Fibroblast of skin of abdomen (primary cell): ENCODE measurements at regions not wholly inside any gene's neighbourhood (a gene's known extent, or its start where the extent isn't known, plus 50 kb on each side); places are given as distances from the start of the nearest gene placed in this dataset.
"Not testable (repeated sequence)": the region's sequence is repeated elsewhere in the genome, so short reads cannot be mapped to it uniquely, and the experiment has no call there.

Experiments used
- DNase-seq: peaks from one replicate; pipeline ENCODE4 v3.0.0-alpha.2; 2013

DNA sequence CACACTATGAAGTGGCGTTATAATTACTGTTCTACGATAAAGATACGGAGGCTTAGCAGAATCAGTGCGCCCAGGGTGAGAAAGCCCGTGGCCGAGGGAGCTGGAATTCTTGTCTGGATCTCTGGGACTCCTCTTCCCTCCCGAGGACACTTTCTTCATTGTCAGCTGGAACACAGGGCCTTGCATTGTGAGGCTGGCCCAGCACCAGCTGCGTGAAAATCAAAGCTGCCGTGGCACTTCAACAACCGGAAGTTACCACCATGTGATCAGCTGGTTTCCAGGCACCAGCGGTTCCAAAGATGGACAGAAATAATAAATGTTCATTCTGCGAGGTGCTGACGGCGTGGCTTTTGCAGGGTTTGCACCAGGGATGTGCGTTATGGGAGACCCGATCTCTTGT is 234.0 kb upstream of the PITRM1 start:
- no peak for DNase-seq

DNA sequence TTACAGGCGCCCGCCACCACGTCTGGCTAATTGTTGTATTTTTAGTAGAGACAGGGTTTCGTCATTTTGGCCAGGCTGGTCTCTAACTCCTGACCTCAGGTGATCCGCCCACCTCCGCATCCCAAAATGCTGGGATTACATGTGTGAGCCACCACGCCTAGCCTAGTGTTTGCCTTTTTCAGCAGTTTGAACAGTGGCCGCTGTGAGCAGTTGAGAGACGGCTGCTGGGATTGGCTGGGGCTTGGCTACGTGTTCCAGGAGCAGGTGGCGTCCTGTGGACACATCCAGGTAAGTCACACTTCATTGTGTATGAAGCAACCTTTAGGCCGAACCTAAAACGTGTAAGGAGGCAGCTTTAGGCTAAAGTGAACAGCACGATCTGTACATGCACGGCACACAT is 231.8 kb upstream of the PITRM1 start:
- DNase-seq, result no peak

DNA sequence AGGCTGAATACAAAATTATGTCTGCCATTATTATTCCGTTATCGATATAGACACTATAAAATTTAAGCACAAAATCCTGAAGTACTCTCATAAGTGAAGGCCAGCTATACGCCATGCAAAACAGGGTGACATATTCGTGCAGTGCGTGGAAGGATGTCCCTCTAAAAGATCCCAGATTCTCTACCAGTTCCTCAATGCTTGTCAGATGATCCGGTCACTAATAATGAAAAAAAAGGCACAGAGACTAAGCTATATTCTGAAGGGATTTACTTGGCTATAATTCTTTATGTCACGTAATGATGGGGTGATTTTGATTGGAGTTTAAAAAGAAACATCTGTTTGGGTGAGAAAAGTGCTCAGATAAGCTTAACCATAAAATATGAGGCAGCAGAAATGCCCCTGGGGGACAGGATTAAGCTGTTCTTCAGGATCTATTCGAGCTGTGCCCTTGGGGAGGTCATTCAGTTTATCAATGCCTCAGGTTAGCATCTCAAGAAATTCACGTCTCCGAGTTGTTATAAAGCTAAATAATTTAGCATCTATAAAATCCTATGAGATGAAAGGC is 229.7 kb upstream of the PITRM1 start:
- no peak for DNase-seq

DNA sequence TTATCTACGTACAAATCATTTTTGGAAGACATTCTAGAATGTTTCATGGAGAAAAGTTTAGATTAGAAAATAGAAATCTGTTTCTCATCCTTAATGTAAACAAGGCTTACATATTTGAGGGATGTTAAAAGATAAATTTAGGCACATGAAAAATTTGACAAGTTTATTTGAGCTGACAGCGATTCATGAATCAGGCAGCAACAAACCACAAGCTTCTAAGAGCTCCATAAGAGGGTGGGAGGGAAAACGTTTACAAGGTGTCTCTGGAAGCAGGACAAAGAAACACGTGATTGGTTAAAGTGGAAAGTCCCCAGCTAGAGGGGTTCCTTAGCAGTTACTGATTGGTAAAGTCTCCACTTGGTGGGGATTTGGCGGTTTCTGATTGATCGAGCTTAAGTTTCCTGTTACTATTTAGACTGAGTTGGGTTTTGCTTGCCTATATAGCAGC is 228.9 kb upstream of the PITRM1 start:
- peak; percentile 85 for DNase-seq

DNA sequence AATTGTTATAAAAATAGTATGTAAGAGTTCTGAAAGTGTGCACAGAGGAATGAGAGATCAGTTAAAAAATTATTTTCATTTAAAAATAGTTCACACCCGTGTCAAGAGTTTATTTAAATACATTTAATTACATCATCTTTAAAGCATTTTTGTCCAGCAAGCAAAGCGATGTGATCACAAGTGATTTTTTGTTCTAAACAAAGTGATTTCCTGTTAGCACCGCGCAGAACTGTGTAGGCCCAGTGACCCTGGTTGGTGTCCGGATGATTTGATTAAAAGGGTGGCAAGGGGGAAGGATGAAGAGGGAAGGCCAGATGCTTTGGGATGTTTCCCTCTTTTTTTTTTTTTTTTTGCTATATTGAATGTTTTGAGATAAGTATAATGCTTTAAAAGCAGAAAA is 227.8 kb upstream of the PITRM1 start:
- no peak for DNase-seq

DNA sequence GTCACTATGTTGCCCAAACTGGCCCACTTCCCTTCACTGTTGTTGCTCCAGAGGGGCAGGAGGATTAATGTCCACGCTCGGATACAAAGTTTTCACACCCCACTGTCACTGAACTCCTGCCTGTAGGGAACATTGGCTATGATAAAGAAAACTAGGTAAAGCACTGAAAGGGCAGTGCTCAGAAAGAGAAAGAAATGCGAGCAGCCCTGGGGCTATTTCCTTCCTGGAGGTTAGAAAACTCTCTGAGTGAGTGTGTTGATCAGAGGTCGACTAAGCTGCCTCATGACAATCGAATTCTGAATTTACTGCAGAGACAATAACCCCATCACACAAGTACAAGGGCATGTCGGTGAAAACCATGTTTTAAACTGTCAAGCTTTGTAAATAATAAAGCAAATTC is 227.2 kb upstream of the PITRM1 start:
- no peak for DNase-seq

DNA sequence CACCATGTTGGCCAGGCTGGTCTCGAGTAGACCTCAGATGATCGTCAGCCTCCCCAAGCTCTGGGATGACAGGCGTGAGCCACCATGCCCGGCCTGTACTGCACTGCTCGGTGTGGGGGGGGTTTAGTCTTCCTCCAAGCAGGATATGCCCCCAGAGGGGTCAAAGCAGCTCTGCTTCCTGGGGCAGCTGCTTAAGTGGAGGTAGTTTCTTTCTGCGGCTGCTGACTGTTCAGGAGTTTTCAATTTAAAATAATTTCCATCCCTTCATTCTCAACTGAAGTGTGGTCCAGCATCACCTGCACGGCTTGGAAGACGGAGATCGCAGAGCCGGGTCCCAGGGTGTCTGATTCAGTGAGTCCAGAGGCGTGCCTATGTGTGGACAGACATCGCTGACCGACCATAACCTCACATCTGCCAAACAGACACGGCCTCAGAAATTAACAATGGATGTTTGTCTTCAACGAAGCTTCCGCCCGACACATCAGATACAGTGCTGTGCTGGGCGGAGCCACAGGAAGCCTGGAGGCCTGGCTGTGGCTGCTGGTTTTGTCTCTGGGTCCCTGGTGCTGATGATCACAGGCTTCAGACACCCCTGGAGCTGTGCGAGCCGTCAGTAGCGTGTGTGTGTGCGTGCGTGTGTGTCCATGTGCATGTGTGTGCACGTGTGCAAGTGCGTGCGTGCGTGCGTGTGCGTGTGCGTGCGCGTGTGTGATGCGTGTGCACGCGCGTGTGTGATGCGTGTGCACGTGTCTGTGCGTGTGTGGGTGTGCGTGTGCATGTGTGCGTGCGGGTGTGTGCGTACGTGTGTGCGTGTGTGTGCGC is 226.5 kb upstream of the PITRM1 start:
- peak; percentile 54 for DNase-seq

DNA sequence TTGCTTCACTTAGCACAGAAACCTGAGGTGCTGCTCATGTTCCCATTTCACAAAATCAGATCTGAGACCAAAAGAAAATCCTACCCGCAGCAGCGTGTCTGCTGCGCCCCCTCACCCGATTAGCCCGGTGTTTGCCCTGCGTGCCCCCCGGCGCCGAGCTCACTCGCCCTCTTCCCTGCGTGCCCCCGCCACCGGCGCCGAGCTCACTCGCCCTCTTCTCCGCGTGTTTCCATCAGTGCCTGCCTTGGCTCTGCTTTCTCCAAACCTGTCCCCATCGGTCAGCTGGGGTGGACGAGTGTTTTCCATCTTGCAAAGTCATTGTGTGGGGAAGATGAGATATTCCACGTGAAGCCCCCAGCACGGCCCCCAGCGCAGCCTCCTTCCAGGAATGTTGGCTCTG is 225.3 kb upstream of the PITRM1 start:
- no peak for DNase-seq

DNA sequence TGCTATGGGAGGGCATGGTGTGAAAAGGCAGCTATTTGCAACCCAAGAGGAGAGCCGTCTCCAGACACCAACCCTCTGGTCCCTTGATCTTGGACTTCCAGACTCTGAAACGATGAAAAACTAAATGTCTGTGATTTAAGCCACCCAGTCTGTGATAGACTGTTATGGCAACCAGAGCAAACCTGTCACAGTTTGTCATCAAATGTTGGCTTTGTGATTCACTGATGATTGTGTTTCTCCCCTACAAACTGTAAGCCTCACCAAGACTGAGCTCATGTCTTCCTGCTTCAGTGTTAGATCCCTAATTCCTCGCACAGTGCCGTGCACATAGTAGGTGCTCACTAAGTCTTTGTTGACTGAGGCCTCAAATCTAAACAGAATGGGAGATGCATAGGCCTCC is 224.6 kb upstream of the PITRM1 start:
- DNase-seq, result no peak

DNA sequence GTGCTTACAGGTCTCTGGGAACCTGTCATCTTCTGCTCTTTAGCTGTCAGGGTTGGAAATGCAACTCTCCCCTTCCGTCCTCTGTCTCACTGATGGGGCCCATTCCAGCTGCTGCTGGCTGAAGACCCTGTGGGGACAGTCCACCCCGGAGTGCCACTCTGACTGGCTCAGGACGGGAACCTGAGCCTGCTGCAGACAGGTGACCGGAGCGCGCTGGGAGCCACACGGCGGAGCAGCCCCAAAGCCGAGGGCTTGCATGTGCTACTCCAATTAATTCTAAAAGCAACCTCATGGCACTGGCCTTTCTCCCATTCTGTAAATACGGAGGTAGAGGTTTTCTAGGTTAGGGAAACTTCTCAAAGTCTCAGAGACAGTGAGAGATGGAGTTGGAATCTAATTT is 223.5 kb upstream of the PITRM1 start:
- no peak for DNase-seq

DNA sequence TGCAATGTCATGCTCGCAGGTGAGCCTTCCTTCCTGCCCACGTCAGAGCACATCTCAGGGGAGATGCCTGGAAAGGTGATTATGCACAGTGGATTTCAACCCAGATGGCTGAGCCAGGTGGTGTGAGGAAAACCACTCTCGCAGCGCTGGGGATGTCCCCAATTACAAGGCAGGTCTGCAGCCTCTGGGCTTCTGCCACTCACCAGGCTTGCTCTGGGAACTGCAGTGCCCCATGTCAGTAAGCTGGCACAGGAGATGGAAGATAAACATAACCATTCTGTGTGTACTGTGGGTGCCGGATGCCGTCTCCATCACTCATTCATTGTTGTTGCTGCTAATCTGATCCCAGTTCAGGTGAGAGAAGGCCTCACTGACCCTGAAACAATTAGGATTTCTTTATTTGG is 222.9 kb upstream of the PITRM1 start:
- DNase-seq, result no peak

DNA sequence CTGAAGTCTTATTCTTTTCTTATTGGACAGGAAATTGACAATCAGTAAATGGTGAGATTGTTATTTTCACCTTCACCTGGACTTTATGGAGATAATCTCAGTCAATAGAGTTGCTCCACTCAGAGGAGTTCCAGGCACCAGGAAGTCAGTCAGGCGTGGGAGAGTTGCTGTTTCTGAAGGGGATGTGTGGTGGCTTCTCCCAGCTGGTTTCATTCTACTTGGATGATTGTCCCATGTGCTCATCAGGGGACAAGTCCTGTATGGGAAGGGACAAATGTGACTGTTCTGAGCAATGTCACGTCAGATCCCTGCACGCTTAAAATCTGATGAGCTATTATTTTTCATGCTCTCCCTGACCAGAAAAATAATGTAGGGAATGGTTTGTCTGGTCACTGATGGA is 222.5 kb upstream of the PITRM1 start:
- no peak for DNase-seq

DNA sequence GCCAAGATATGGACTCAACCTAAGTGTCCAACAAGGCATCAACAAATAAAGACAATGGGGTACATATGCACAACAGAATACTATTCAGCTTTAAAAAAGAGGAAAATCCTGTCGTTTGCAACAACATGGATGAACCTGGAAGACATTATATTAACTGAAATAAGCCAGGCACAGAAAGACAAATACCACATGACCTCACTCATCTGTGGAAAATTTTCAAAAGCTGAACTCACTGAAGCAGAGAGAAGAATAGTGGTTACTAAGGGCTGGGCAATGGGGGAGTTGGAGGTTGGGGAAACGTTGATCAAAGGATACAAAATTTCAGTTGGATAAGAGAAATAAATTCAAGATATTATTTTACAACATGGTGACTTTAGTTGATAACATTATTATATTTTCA is 221.4 kb upstream of the PITRM1 start:
- peak; percentile 25 for DNase-seq

DNA sequence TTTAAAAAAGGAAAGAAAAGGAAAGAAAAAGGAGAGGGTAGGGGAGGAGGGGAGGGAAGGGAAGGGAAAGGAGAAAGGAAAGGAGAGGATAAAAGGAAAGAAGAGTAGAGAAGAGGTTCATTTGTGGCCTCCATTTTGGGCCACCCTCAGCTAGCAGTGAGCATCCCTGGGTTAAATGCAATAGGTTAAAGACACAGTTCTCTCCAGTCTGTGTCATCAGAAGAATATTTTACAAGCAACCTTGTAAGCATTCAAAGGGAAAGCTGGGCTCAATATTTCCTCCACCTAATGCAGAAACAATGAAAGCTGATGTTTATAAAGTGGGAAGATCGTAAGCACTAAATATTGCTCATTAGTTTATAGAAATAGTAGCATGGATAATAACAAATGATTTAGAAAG is 219.1 kb upstream of the PITRM1 start:
- no peak for DNase-seq

DNA sequence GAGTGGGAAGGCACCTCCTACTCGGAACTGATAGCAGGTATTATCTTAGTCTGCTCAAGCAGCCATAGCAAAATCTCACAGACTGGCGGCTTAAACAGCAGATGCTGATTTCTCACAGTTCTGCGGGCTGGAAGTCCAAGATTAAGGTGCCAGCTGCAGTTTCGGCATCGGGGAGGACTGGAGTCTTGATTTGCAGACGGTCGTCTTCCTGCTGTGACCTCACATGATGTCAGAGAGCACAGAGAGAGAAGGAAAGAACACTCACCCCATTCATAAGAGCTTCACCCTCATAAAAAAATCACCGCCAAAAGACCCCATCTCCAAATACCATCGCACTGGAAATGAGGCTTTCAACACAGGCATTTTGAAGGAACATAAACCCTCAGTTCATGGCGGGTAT is 216.5 kb upstream of the PITRM1 start:
- DNase-seq, result no peak

DNA sequence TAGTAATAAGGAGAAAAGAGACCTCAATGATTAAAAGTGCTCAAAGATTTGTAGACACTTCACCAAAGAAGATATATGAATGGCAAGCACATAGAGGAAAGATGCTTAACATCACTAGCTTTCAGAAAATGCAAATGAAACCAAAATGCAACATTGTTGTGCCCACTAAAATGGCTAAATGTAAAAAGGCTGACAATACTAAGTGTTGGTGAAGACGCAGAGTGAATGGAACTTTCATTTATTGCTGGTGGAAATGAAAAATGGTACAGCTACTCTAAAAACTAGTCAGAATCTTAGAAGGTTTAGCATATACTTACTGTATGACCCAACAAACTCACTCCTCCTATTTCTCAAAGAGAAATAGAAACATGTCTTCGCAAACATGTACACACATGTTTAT is 212.9 kb upstream of the PITRM1 start:
- DNase-seq, result no peak

DNA sequence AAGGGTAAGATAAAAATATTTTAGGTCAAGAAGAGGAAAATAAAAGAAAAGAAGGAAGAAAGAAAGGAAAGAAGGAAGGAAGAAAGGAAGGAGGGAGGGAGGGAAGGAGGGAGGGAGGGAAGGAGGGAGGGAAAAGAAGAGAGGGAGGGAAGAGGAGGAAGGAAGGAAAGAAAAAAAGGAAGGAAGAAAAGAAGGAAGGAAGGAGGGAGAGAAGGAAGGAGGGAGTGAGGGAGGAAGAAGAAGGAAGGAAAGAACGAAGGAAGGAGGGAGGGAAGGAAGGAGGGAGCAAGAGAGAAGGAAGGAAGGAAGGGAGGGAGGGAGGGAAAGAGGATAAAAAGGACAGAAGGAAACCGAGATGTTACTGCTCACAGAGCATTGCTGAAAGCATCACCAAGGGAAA is 209.5 kb upstream of the PITRM1 start:
- DNase-seq, result no peak

DNA sequence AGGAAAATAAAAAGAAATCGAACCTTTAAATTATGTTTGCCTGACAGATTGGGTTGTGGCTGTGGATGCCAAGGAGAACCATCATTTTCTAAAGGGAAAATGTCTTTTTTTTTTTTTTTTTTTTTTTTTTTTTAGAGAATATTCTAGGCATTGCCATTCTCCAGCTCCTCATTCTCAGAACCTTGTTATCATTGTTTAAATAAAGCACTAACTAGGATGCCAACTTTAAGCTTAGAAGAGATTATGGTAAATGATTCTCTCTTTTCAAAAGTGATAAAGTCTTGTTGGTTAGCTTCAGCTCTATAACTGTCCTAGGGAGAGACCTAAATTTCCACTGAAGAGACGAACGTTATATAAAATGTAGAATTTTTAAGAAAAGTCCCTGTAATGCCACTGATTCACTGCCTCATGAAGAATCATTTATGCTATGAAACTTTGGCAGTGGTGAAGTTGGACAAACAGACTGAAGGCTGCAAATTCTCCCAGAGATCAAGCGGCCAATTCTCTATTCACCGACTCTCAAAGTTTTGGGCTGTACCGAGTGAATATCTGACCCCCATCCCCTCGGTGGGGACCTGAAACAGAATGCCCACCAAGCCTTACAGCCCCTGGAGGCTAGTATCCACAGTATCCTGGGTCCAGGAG is 207.9 kb upstream of the PITRM1 start:
- DNase-seq, result no peak

DNA sequence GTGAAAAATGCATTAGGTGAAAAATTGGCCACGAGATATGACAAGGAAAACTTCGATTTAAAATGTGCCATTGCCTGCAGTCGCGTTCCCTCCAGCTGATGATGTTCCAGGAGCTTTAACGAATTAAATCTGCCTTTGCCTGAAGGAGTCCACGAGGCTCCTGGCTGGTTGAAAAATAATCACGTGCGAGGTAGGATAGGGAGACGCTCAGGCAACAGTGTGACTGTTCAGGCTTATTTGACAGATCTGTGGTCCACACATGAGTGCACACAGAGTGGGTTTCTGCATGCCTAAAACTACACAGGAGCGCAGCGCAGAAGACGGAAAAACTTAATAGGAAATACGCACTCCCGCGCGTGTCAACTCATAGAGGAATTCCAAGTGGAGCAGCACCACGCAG is 204.0 kb upstream of the PITRM1 start:
- DNase-seq, result no peak

DNA sequence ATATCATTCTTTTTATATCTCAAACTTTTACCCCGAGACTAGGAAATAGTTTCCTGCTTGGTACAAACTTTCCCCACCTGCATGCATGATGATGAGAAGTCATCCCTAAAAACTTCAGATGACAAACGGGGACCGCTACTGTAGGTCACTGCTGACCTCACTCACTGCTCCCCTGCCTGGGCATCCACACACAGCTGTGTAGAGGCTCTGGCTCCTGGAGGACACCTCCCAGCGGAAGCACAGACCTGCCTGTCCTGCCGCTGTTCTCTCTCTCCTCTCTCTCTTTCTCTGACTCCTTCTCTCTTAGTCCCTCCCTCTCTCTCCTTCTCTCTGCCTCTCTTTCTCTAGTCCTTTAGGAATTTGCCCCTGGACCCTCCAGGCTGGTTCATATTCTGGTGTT is 202.9 kb upstream of the PITRM1 start:
- DNase-seq, result no peak

DNA sequence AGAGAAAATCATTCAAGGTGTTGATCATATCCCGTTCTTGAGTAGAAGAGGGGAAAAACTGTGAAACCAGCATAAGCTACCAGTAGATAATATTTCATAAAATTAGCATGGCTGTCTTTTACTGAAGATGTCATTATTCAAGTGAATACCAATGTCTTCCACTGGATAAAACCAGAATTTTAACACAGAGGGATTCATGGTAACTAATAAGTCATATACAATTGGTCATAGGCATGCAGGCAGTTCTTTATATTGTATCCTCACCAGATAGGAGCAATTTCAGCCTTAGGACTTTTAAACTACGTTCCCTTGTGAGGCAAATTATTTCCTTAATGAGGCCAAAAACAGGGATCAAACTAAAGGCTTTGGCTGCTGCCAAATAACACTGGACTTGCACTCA is 202.3 kb upstream of the PITRM1 start:
- no peak for DNase-seq

DNA sequence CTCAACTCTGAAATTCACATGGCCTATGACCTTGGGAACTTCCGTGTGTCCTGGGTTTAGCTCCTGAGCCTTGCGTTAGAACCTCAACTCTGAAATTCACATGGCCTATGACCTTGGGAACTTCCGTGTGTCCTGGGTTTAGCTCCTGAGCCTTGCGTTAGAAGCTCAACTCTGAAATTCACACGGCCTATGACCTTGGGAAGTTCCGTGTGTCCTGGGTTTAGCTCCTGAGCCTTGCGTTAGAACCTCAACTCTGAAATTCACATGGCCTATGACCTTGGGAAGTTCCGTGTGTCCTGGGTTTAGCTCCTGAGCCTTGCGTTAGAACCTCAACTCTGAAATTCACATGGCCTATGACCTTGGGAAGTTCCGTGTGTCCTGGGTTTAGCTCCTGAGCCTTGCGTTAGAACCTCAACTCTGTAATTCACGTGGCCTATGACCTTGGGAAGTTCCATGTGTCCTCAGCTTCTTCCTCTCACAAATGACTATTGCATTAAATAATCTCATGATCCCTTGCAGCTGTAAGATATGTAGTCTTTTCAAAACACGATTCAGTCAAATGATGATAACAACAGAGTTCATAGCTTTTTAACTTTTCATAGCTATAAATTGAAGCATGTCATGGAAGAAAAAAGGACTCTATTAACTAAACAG is 200.9 kb upstream of the PITRM1 start:
- DNase-seq, result not testable (repeated sequence)

DNA sequence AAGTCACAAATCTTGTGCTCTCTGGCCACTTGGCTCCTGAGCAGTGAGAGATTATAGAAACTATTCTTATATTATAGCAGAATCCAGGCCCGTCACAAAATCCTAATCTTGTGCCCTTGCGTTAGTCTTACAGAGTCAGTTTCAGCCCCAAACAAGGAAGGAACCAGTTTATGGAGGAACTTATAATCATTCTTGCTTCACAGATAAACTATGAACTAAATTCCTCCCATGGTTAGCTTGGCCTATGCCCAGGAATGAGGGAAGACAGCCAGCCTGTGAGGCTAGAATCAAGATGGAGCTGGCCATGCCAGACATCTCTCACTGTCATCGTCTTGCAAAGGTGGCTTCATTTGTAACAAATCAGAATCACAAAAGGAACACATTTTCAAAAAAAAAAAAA is 199.7 kb upstream of the PITRM1 start:
- DNase-seq, result peak; percentile 58

DNA sequence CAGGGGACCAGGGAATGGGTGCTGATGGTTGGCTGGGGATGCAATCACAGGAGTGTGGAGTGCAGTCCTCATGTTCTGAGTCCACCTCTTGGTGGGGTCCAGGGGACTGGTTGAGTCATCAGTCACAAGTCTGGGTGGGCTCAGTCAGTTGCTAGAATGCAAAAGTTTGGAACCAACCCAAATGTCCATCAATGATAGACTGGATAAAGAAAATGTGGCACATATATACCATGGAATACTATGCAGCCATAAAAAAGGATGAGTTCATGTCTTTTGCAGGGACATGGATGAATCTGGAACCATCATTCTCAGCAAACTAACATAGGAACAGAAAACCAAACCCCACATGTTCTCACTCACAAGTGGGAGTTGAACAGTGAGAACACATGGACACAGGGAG is 199.0 kb upstream of the PITRM1 start:
- DNase-seq, result not testable (repeated sequence)
